Neural progenitor cell (in vitro differentiated cells): ENCODE measurements at regions not wholly inside any gene's neighbourhood (a gene's known extent, or its start where the extent isn't known, plus 50 kb on each side); places are given as distances from the start of the nearest gene placed in this dataset.
"Not testable (repeated sequence)": the region's sequence is repeated elsewhere in the genome, so short reads cannot be mapped to it uniquely, and the experiment has no call there.

Experiments used
- CTCF ChIP-seq: fragments of 200-600 bp; sonication (generic); IDR thresholded peaks from 2 replicates; pipeline ENCODE4 v1.5.1; 2017; ENCODE audit warnings: antibody characterized with exemption, mild to moderate bottlenecking
- EZH2phosphoT487 ChIP-seq: fragments of 200-600 bp; sonication (generic); IDR thresholded peaks from 2 replicates; pipeline ENCODE4 v1.6.1; 2017; ENCODE audit warnings: antibody characterized with exemption

- TF ChIP-seq CTCF, EZH2phosphoT487: not testable (repeated sequence)
These were observed 395.6 kb upstream of the FRG2C start for GRCh38 chr3:75268576-75268975.
